HepG2 (cell line): ENCODE measurements at regions not wholly inside any gene's neighbourhood (a gene's known extent, or its start where the extent isn't known, plus 50 kb on each side); places are given as distances from the start of the nearest gene placed in this dataset.
A peak's percentile ranks its signal among the peaks of the same experiment; 100 is the strongest.

Experiments
- ATAC-seq: fragments of 200-7000 bp; cut with Tn5 transposase; 3 replicates; pipeline ENCODE4 v1.9.1; 2020; ENCODE audit warnings: mild to moderate bottlenecking, moderate library complexity
- BruUV-seq: library from RNA; stranded (reverse); fragments of 400-500 nt; replicated peaks from 2 replicates; lab custom pipeline; 2021; lab: Mats Ljungman, UMichigan
- CTCF ChIA-PET: fragments of 300-600 bp; formaldehyde crosslinking; extraction: SDS; loops from one replicate; lab custom pipeline; 2021; ENCODE audit warnings: low total read pairs, inconsistent platforms, low intra/inter-chr PET ratio; lab: Yijun Ruan, JAX
- POLR2A ChIA-PET: fragments of 350-600 bp; sonication (Branson Sonifier 250); formaldehyde crosslinking; loops from one replicate; lab custom pipeline; 2020; ENCODE audit warnings: antibody characterized with exemption, inconsistent platforms; lab: Yijun Ruan, JAX
- DNase-seq: peaks from one replicate; pipeline ENCODE4 v3.0.0-alpha.2; 2015; ENCODE audit warnings: low spot score
- FAIRE-seq: peaks from 3 replicates; lab custom pipeline; 2011; peaks lifted over from hg19 to GRCh38; lab: Jason Lieb, UNC
- H2AFZ ChIP-seq: one replicate; pipeline ENCODE4 v1.6.1; 2011; ENCODE audit warnings: low read length, inconsistent platforms
- H3K27ac ChIP-seq: fragments of 300-600 bp; 3 replicates; pipeline ENCODE4 v1.8.0; 2011; ENCODE audit warnings: mixed run types, mild to moderate bottlenecking, mixed read lengths, low read length, inconsistent platforms; ENCODE audit not compliant: insufficient read depth; ENCODE audit errors: extremely low read length
- H3K27me3 ChIP-seq, 2 experiments: fragments of 200-600 bp in 1 of 2; 2 replicates in 1 of 2; 3 replicates in 1 of 2; pipeline versions ENCODE4 v1.6.0 to v1.8.0; 2011; ENCODE audit warnings: low read length in 2 of 2, mild to moderate bottlenecking in 2 of 2, moderate library complexity in 2 of 2, inconsistent platforms in 1 of 2; ENCODE audit not compliant: insufficient read depth in 2 of 2, control insufficient read depth in 1 of 2
- H3K36me3 ChIP-seq, 2 experiments: fragments of 200-600 bp in 1 of 2; replicated peaks in 1 of 2; 2 replicates in 1 of 2; 3 replicates in 1 of 2; pipeline versions ENCODE4 v1.5.1 to v1.8.0; 2011; ENCODE audit warnings: low read length in 2 of 2, inconsistent platforms in 1 of 2; ENCODE audit not compliant: insufficient read depth in 2 of 2, control insufficient read depth in 1 of 2
- H3K4me1 ChIP-seq: 2 replicates; pipeline ENCODE4 v1.5.1; 2012; ENCODE audit warnings: low read length, inconsistent platforms; ENCODE audit not compliant: insufficient read depth
- H3K4me2 ChIP-seq: 2 replicates; pipeline ENCODE4 v1.6.0; 2011; ENCODE audit warnings: low read depth, low read length, inconsistent platforms
- H3K4me3 ChIP-seq, 3 experiments: fragments of 200-600 bp in 1 of 3; sonication (generic), shearing (Covaris generic) in 1 of 3; replicated peaks in 1 of 3; 2 replicates each; pipeline ENCODE4 v1.5.1; 2011 to 2016; ENCODE audit warnings: low read length in 3 of 3, inconsistent platforms in 2 of 3, low read depth in 2 of 3, mild to moderate bottlenecking in 2 of 3, control low read depth in 1 of 3, mixed read lengths in 1 of 3; ENCODE audit not compliant: insufficient read depth in 1 of 3
- H3K79me2 ChIP-seq: one replicate; pipeline ENCODE4 v1.6.1; 2011; ENCODE audit warnings: low read length, inconsistent platforms; ENCODE audit not compliant: insufficient read depth
- H3K9ac ChIP-seq: 2 replicates; pipeline ENCODE4 v1.6.0; 2011; ENCODE audit warnings: mild to moderate bottlenecking, low read depth, low read length, inconsistent platforms; ENCODE audit not compliant: insufficient read depth
- H3K9me3 ChIP-seq: 2 replicates; pipeline ENCODE4 v1.5.1; 2012; ENCODE audit warnings: mild to moderate bottlenecking, low read length
- H4K20me1 ChIP-seq: 2 replicates; pipeline ENCODE4 v1.6.0; 2011; ENCODE audit warnings: inconsistent platforms, mild to moderate bottlenecking, low read length, moderate library complexity; ENCODE audit not compliant: insufficient read depth
- AGO2 ChIP-seq: fragments of 200-400 bp; formaldehyde crosslinking; optimal IDR thresholded peaks from 2 replicates; pipeline ENCODE3; 2017; ENCODE audit warnings: mild to moderate bottlenecking, low read depth, low read length, moderate library complexity
- CHD4 ChIP-seq: fragments of 200-600 bp; sonication (generic); IDR thresholded peaks from 2 replicates; pipeline ENCODE4 v1.7.0; 2017; ENCODE audit warnings: mild to moderate bottlenecking, low read length, borderline replicate concordance
- ELF4 ChIP-seq: sonication (generic); formaldehyde crosslinking; IDR thresholded peaks from 2 replicates; pipeline ENCODE4 v1.5.0; 2020; ENCODE audit warnings: missing genetic modification reagents, mild to moderate bottlenecking, moderate library complexity, borderline replicate concordance
- GATA4 ChIP-seq: sonication (generic); IDR thresholded peaks from 2 replicates; pipeline ENCODE4 v1.6.1; 2016; ENCODE audit warnings: antibody characterized with exemption, low read depth, borderline replicate concordance
- HES4 ChIP-seq: sonication (generic); formaldehyde crosslinking; IDR thresholded peaks from 2 replicates; pipeline ENCODE4 v1.9.0; 2021; ENCODE audit warnings: mild to moderate bottlenecking, missing genetic modification reagents, borderline replicate concordance
- KDM2A ChIP-seq: sonication (generic); formaldehyde crosslinking; IDR thresholded peaks from 2 replicates; pipeline ENCODE4 v1.4.0; 2020; ENCODE audit warnings: low read depth, missing genetic modification reagents, borderline replicate concordance
- KLF16 ChIP-seq, 2 experiments: sonication (generic) in 1 of 2; formaldehyde crosslinking in 1 of 2; IDR thresholded peaks; 2 replicates each; pipeline versions ENCODE4 v1.6.1 to v1.8.0; 2016 to 2023; ENCODE audit warnings: missing genetic modification reagents in 2 of 2, missing compliant biosample characterization in 1 of 2
- NCOA2 ChIP-seq: sonication (generic); formaldehyde crosslinking; IDR thresholded peaks from 2 replicates; pipeline ENCODE4 v1.8.0; 2022; ENCODE audit warnings: inconsistent platforms
- RXRB ChIP-seq: IDR thresholded peaks from 2 replicates; pipeline ENCODE4 v1.6.1; 2016; ENCODE audit warnings: borderline replicate concordance, missing genetic modification reagents, missing compliant biosample characterization
- WIZ ChIP-seq: sonication (generic); formaldehyde crosslinking; IDR thresholded peaks from 2 replicates; pipeline ENCODE4 v1.5.1; 2020; ENCODE audit warnings: mild to moderate bottlenecking, missing genetic modification reagents
- ZNF264 ChIP-seq: sonication (generic); formaldehyde crosslinking; IDR thresholded peaks from 2 replicates; pipeline ENCODE4 v1.4.0; 2020; ENCODE audit warnings: missing genetic modification reagents
- ZNF460 ChIP-seq: sonication (generic); formaldehyde crosslinking; IDR thresholded peaks from 2 replicates; pipeline ENCODE4 v1.5.1; 2020; ENCODE audit warnings: missing genetic modification reagents, mild to moderate bottlenecking, borderline replicate concordance
- WGBS: methylation state at CpG from one replicate; pipeline ENCODE4 v1.1.6; 2017; ENCODE audit warnings: low lambda C conversion rate; 5-methylcytosine and 5-hydroxymethylcytosine counted together
- in situ Hi-C: cut with HindIII; loops from 2 replicates; pipeline ENCODE4 v1.10.0; 2017; ENCODE audit warnings: low pct_unique_long_range_greater_than_20kb; ENCODE audit not compliant: extremely low pct_ligation_motif_present
- intact Hi-C: fragments of 100-400 bp; cut with micrococcal nuclease; formaldehyde crosslinking; loops from one replicate; pipeline ENCODE4 v1.10.0; 2022; ENCODE audit not compliant: unreplicated experiment
- TF ChIP-seq, protein P1 (sequence below): sonication (generic); formaldehyde crosslinking; IDR thresholded peaks from 2 replicates; pipeline ENCODE4 v1.5.1; 2020; ENCODE audit warnings: mild to moderate bottlenecking, missing genetic modification reagents, moderate library complexity
- TF ChIP-seq, protein P2 (sequence below): sonication (generic); formaldehyde crosslinking; IDR thresholded peaks from 2 replicates; pipeline ENCODE4 v1.4.0; 2020; ENCODE audit warnings: missing genetic modification reagents
- TF ChIP-seq, protein P3 (sequence below): sonication (generic); formaldehyde crosslinking; IDR thresholded peaks from 2 replicates; pipeline ENCODE4 v1.4.0; 2020; ENCODE audit warnings: missing genetic modification reagents, mild to moderate bottlenecking, borderline replicate concordance

DNA sequence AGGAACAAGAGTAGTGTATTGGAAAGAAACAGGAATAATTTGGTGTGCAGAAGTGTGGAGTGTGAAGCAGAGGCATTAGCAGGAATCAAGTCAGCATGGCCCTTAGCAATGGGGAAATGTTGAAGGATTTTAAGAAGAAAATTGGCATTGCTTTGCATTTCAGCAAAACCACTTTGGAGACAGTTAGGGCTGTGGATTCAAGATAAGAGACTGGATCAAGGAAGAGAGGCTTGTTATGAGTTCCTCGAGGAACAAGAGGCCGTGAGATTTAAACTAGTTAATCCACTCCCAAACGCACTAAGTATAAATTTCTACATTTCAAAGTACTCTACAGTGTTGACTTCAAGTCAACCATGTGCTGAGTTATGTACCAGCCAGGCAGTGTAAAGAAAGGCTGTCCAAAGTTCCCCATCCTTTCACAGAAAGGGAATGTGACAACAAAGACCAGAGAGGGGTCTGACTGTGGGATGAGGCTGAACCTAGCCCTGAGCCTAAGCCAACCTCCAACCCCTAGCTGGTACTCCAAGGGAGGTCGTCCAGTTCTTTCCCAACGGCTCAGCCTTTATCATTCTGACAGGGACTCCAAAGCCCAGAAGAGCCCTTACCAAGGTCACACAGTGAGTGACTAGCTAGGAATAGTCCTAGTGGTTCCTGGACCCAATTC is 91.2 kb upstream of the BMP4 start (continued):
- peak; percentile 73 for TF ChIP-seq RXRB (CRISPR knock-in tag)
- TF ChIP-seq ELF4, result no peak
- 0 out of 2 replicates have a peak, but pooled peaks have one; percentile 17 for TF ChIP-seq HES4 (CRISPR knock-in tag)
- TF ChIP-seq, protein P1, sequence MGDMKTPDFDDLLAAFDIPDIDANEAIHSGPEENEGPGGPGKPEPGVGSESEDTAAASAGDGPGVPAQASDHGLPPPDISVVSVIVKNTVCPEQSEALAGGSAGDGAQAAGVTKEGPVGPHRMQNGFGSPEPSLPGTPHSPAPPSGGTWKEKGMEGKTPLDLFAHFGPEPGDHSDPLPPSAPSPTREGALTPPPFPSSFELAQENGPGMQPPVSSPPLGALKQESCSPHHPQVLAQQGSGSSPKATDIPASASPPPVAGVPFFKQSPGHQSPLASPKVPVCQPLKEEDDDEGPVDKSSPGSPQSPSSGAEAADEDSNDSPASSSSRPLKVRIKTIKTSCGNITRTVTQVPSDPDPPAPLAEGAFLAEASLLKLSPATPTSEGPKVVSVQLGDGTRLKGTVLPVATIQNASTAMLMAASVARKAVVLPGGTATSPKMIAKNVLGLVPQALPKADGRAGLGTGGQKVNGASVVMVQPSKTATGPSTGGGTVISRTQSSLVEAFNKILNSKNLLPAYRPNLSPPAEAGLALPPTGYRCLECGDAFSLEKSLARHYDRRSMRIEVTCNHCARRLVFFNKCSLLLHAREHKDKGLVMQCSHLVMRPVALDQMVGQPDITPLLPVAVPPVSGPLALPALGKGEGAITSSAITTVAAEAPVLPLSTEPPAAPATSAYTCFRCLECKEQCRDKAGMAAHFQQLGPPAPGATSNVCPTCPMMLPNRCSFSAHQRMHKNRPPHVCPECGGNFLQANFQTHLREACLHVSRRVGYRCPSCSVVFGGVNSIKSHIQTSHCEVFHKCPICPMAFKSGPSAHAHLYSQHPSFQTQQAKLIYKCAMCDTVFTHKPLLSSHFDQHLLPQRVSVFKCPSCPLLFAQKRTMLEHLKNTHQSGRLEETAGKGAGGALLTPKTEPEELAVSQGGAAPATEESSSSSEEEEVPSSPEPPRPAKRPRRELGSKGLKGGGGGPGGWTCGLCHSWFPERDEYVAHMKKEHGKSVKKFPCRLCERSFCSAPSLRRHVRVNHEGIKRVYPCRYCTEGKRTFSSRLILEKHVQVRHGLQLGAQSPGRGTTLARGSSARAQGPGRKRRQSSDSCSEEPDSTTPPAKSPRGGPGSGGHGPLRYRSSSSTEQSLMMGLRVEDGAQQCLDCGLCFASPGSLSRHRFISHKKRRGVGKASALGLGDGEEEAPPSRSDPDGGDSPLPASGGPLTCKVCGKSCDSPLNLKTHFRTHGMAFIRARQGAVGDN (CRISPR knock-in tag), result no peak; the same call in 1 of the 2 replicates
- 0 out of 4 replicates have a peak, but pooled peaks of 1 of the 2 experiments have one; percentile 22 for TF ChIP-seq KLF16 (CRISPR knock-in tag; IDR thresholded peaks at IDR 0.05)
- no peak; the same call in 1 of the 2 replicates for TF ChIP-seq WIZ (CRISPR knock-in tag)
- peak; percentile 82 for TF ChIP-seq NCOA2 (CRISPR knock-in tag)

DNA sequence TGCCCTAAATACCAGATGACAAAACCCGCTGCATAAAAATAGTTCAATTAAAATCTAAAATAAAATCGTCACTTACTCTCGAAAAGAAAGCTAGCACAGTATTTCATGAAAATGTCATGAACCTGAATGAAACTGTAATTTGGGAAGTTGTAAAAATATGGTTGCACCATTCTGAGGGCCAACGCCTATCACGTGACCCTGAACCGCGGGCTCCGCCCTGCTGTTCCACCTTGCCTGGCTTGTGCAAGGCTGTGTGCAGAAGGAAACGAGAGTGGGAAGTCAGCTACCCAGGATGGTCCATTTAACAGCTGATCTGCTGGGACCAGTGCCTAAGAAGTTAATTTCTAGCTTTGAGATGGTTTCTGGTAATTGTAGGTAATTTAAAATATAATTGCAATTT is 91.7 kb upstream of the BMP4 start:
- H2AFZ ChIP-seq, result no peak overlapping the region
- H3K79me2 ChIP-seq, result no peaks in the 10 kb centered on the region
- DNase-seq, result peak; percentile 15
- 67% methylated on average over 9 of the region's 9 CpGs for WGBS
- peak; percentile 63 for ATAC-seq
- peaks cover 63% of the 10 kb centered on the region for H3K4me1 ChIP-seq
- H3K27ac ChIP-seq, result peak overlapping the region; percentile 79
- H3K27me3 ChIP-seq, result no peaks in the 10 kb centered on the region
- ChIA-PET POLR2A (interaction anchor here (0.7 to 2.6 kb wide), 16 partner anchors 59 to 449 kb away, joined by 3 to 26 read pairs (median 4); partner anchors contain the start of gene BMP4), CTCF (no interaction called here)
- intact Hi-C loops (loop anchor here (1.0 to 5.0 kb wide), 5 partner anchors 60 to 511 kb away; partner anchors contain the start of gene BMP4), in situ Hi-C loops (no loop called here)
- peak overlapping the region; percentile 64 for H3K4me2 ChIP-seq
- H4K20me1 ChIP-seq, result no peaks in the 10 kb centered on the region
- no peaks in the 10 kb centered on the region for H3K36me3 ChIP-seq
- peak overlapping the region; percentile 33; the same call in 1 of the 2 replicates for H3K9ac ChIP-seq
- no TSS peak for BruUV-seq
- no peak overlapping the region; a peak in 1 of 6 replicates for H3K4me3 ChIP-seq
- FAIRE-seq, result no peak
- no peaks in the 10 kb centered on the region for H3K9me3 ChIP-seq
- TF ChIP-seq, protein P2, sequence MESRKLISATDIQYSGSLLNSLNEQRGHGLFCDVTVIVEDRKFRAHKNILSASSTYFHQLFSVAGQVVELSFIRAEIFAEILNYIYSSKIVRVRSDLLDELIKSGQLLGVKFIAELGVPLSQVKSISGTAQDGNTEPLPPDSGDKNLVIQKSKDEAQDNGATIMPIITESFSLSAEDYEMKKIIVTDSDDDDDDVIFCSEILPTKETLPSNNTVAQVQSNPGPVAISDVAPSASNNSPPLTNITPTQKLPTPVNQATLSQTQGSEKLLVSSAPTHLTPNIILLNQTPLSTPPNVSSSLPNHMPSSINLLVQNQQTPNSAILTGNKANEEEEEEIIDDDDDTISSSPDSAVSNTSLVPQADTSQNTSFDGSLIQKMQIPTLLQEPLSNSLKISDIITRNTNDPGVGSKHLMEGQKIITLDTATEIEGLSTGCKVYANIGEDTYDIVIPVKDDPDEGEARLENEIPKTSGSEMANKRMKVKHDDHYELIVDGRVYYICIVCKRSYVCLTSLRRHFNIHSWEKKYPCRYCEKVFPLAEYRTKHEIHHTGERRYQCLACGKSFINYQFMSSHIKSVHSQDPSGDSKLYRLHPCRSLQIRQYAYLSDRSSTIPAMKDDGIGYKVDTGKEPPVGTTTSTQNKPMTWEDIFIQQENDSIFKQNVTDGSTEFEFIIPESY, result peak; percentile 85
- TF ChIP-seq, protein P3, sequence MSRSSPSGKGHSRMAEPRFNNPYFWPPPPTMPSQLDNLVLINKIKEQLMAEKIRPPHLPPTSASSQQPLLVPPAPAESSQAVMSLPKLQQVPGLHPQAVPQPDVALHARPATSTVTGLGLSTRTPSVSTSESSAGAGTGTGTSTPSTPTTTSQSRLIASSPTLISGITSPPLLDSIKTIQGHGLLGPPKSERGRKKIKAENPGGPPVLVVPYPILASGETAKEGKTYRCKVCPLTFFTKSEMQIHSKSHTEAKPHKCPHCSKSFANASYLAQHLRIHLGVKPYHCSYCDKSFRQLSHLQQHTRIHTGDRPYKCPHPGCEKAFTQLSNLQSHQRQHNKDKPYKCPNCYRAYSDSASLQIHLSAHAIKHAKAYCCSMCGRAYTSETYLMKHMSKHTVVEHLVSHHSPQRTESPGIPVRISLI (CRISPR knock-in tag), result no peak
- TF ChIP-seq KDM2A (CRISPR knock-in tag), result 0 out of 2 replicates have a peak, but pooled peaks have one; percentile 5
- TF ChIP-seq ZNF460, result no peak
- TF ChIP-seq CHD4, result peak; percentile 67; the same call in 1 of the 2 replicates
- no peak for TF ChIP-seq AGO2
- 0 out of 2 replicates have a peak, but pooled peaks have one; percentile 6 for TF ChIP-seq ZNF264 (CRISPR knock-in tag)
- no peak for TF ChIP-seq GATA4
